ENCODE measurements at regions not wholly inside any gene's neighbourhood (a gene's known extent, or its start where the extent isn't known, plus 50 kb on each side); places are given as distances from the start of the nearest gene placed in this dataset.
A peak's percentile ranks its signal among the peaks of the same experiment; 100 is the strongest.

DNA sequence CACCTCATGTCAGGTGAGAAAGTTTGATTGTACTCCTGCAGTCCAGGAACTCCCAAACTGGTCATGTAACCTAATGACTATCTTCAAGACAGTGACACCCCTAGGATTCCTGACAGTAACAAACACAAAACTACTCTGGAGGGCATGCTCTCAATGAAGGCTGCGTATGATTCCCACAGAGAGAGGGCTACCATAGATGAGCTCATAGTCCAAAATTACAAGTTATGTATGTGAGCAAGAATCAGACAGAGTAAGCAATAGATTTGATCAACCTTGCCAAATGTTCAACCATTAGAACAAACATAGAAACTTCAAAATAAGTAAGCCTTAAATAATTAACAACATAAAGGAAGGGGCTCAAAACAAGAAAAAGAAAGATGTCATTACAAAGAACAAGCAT lies 158.1 kb downstream of the COPRS start:
- Histone ChIP-seq H3K4me3 (no peak overlapping the region), H3K36me3 (no peaks in the 10 kb centered on the region), H3K27me3 (no peaks in the 10 kb centered on the region), H3K4me1 (no peaks in the 10 kb centered on the region), H3K9me3 (no peaks in the 10 kb centered on the region), H3K27ac (no peak overlapping the region), H3K9ac (ENCODE audit: low read depth in 2 of 2, low read length in 2 of 2) (no peak overlapping the region)
- no peak for DNase-seq
- intact Hi-C loops (cut with DNase I), result no loop called here
- TF ChIP-seq, protein P1, sequence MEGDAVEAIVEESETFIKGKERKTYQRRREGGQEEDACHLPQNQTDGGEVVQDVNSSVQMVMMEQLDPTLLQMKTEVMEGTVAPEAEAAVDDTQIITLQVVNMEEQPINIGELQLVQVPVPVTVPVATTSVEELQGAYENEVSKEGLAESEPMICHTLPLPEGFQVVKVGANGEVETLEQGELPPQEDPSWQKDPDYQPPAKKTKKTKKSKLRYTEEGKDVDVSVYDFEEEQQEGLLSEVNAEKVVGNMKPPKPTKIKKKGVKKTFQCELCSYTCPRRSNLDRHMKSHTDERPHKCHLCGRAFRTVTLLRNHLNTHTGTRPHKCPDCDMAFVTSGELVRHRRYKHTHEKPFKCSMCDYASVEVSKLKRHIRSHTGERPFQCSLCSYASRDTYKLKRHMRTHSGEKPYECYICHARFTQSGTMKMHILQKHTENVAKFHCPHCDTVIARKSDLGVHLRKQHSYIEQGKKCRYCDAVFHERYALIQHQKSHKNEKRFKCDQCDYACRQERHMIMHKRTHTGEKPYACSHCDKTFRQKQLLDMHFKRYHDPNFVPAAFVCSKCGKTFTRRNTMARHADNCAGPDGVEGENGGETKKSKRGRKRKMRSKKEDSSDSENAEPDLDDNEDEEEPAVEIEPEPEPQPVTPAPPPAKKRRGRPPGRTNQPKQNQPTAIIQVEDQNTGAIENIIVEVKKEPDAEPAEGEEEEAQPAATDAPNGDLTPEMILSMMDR (IDR thresholded peaks at IDR 0.05), result no peak

DNA sequence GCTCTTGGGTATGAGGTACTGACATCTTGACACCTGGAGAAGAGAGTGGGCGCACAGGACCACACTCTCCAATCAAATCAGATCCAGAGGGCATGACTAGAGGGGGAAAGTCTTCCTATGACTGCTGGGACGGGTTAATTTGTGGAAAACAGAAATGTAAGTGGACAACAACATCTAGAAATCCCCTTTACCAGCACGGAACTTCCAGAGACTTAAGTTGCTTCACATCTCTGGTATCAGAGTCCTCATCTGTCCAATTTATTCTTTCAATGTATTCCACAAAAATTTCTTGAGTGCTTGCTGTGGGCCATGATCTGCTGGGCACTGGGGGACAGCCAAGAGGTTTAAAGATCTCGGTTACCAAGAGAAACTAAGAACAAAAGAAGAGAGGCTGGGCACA lies 159.2 kb downstream of the COPRS start:
- Histone ChIP-seq H3K4me1 (no peaks in the 10 kb centered on the region), H3K27me3 (no peaks in the 10 kb centered on the region), H3K4me3 (no peak overlapping the region), H3K9ac (ENCODE audit: low read depth in 2 of 2, low read length in 2 of 2) (no peak overlapping the region), H3K9me3 (no peaks in the 10 kb centered on the region), H3K36me3 (no peaks in the 10 kb centered on the region), H3K27ac (no peak overlapping the region)
- intact Hi-C loops (cut with DNase I), result no loop called here
- DNase-seq, result no peak
- TF ChIP-seq, protein P1 (IDR thresholded peaks at IDR 0.05), result no peak

DNA sequence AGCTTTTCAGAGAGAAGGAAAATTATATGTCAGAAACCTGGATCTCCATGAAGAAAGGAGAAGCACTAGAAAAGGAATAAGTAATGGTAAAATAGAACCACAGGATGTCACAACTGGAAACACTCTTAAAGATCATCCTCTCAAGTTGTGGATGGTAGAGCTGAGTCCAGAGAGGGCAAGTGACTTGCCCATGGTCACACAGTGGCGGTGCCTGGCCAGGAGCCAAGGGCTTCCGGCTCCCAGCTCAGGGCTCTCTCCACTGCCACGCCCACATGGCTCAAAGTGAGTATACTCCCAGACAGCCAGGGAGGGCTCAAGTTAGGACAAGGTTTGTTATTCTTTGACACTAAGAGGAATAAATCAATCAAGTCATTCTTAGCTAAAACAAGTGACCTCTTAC lies 159.8 kb downstream of the COPRS start:
- H3K4me1 ChIP-seq, result no peaks in the 10 kb centered on the region
- intact Hi-C loops (cut with DNase I), result no loop called here
- DNase-seq, result peak; percentile 29

DNA sequence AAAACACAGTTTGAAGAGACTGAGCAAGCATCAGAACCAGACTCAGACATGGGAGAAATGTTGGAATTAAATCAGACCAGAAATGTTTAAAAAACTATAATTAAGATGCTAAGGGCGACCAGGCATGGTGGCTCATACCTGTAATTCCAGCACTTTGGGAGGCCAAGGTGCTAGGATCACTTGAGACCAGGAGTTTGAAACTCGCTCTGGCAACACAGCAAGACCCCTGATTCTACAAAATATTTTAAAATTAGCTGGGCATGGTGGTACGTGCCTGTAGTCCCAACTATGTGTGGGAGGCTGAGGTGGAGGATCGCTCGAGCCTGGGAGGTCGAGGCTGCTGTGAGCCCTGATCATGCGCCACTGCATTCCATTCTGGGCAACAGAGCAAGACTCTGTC lies 160.3 kb downstream of the COPRS start:
- H3K4me1 ChIP-seq, result no peaks in the 10 kb centered on the region
- H3K36me3 ChIP-seq, result no peaks in the 10 kb centered on the region
- no peak overlapping the region for H3K27ac ChIP-seq
- H3K27me3 ChIP-seq, result no peaks in the 10 kb centered on the region
- TF ChIP-seq, protein P1 (IDR thresholded peaks at IDR 0.05), result no peak
- intact Hi-C loops (cut with DNase I), result no loop called here
- H3K9ac ChIP-seq (ENCODE audit: low read depth in 2 of 2, low read length in 2 of 2), result no peak overlapping the region
- H3K9me3 ChIP-seq, result no peaks in the 10 kb centered on the region
- H3K4me3 ChIP-seq, result no peak overlapping the region
- no peak for DNase-seq

More for the DNA sequence above, 159.8 kb downstream of the COPRS start:
- Histone ChIP-seq H3K27ac (no peak overlapping the region), H3K27me3 (no peaks in the 10 kb centered on the region), H3K9me3 (no peaks in the 10 kb centered on the region), H3K36me3 (no peaks in the 10 kb centered on the region), H3K4me3 (no peak overlapping the region), H3K9ac (ENCODE audit: low read depth in 2 of 2, low read length in 2 of 2) (no peak overlapping the region)
- TF ChIP-seq, protein P1 (IDR thresholded peaks at IDR 0.05), result no peak

DNA sequence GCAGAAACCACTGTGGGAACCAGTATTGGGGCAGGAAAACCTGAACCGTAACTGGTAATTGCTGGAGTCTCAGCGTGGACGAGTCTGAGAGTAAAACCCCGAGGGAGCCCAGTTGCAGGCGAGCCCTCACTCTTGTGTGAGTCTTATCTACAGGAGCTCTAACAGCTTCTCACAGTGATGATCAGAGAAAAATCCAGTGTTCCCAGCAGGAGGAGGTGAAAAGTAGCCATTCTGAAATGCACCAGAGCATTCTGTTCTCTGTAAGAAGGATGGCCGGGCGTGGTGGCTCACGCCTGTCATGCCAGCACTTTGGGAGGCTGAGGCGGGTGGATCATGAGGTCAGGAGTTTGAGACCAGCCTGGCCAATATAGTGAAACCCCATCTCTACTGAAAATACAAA lies 161.2 kb downstream of the COPRS start:
- H3K27ac ChIP-seq, result no peak overlapping the region
- intact Hi-C loops (cut with DNase I), result no loop called here
- DNase-seq, result no peak
- no peaks in the 10 kb centered on the region for H3K4me1 ChIP-seq
- no peak overlapping the region for H3K9ac ChIP-seq (ENCODE audit: low read depth in 2 of 2, low read length in 2 of 2)
- H3K4me3 ChIP-seq, result no peak overlapping the region
- TF ChIP-seq, protein P1 (IDR thresholded peaks at IDR 0.05), result no peak
- H3K27me3 ChIP-seq, result no peaks in the 10 kb centered on the region
- no peaks in the 10 kb centered on the region for H3K36me3 ChIP-seq
- H3K9me3 ChIP-seq, result no peaks in the 10 kb centered on the region

All from colonic mucosa (tissue), 4 donors.